ENCODE measurements at regions not wholly inside any gene's neighbourhood (a gene's known extent, or its start where the extent isn't known, plus 50 kb on each side); places are given as distances from the start of the nearest gene placed in this dataset.

DNA sequence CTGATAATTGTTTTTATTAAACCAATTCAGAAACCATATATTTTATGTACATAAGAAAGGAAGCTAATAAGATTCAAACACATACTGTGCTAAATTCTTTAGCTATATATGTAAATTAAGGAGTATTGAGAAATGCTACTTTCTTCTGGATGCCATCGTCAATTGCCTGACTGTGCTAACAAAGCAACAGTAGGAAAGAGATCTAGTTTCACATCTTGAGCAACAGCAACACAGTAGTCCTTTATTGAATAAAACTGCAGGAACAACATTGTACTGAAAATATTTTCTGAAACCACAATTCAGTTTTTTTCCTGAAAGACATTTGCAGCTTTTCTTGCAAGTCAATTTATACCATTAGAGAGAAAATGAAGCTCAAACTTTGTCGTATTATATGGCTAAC is 1404.9 kb upstream of the SLC39A10 start:
- no peak for TF ChIP-seq RFX5 (IDR thresholded peaks at IDR 0.05; ENCODE audit: low read length)
- TF ChIP-seq, protein P1, sequence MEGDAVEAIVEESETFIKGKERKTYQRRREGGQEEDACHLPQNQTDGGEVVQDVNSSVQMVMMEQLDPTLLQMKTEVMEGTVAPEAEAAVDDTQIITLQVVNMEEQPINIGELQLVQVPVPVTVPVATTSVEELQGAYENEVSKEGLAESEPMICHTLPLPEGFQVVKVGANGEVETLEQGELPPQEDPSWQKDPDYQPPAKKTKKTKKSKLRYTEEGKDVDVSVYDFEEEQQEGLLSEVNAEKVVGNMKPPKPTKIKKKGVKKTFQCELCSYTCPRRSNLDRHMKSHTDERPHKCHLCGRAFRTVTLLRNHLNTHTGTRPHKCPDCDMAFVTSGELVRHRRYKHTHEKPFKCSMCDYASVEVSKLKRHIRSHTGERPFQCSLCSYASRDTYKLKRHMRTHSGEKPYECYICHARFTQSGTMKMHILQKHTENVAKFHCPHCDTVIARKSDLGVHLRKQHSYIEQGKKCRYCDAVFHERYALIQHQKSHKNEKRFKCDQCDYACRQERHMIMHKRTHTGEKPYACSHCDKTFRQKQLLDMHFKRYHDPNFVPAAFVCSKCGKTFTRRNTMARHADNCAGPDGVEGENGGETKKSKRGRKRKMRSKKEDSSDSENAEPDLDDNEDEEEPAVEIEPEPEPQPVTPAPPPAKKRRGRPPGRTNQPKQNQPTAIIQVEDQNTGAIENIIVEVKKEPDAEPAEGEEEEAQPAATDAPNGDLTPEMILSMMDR (IDR thresholded peaks at IDR 0.05), result no peak
- TF ChIP-seq, protein P2, sequence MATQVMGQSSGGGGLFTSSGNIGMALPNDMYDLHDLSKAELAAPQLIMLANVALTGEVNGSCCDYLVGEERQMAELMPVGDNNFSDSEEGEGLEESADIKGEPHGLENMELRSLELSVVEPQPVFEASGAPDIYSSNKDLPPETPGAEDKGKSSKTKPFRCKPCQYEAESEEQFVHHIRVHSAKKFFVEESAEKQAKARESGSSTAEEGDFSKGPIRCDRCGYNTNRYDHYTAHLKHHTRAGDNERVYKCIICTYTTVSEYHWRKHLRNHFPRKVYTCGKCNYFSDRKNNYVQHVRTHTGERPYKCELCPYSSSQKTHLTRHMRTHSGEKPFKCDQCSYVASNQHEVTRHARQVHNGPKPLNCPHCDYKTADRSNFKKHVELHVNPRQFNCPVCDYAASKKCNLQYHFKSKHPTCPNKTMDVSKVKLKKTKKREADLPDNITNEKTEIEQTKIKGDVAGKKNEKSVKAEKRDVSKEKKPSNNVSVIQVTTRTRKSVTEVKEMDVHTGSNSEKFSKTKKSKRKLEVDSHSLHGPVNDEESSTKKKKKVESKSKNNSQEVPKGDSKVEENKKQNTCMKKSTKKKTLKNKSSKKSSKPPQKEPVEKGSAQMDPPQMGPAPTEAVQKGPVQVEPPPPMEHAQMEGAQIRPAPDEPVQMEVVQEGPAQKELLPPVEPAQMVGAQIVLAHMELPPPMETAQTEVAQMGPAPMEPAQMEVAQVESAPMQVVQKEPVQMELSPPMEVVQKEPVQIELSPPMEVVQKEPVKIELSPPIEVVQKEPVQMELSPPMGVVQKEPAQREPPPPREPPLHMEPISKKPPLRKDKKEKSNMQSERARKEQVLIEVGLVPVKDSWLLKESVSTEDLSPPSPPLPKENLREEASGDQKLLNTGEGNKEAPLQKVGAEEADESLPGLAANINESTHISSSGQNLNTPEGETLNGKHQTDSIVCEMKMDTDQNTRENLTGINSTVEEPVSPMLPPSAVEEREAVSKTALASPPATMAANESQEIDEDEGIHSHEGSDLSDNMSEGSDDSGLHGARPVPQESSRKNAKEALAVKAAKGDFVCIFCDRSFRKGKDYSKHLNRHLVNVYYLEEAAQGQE (IDR thresholded peaks at IDR 0.05; ENCODE audit: low read depth, low read length), result no peak
